NT2/D1 (cell line): ENCODE measurements at regions not wholly inside any gene's neighbourhood (a gene's known extent, or its start where the extent isn't known, plus 50 kb on each side); places are given as distances from the start of the nearest gene placed in this dataset.

Experiments used
- SUZ12 ChIP-seq: IDR thresholded peaks from 2 replicates; pipeline ENCODE4 v1.6.1; 2011; ENCODE audit not compliant: insufficient read length, insufficient read depth; ENCODE audit errors: extremely low read depth
- YY1 ChIP-seq: IDR thresholded peaks from 2 replicates; pipeline ENCODE4 v1.6.1; 2011; ENCODE audit not compliant: insufficient read length, insufficient read depth
- ZNF274 ChIP-seq: IDR thresholded peaks from 2 replicates; pipeline ENCODE4 v1.6.1; 2011; ENCODE audit warnings: mild to moderate bottlenecking, low read depth, low read length

GRCh38 chr16:85426806-85427205, 186.3 kb upstream of the GSE1 start:
- TF ChIP-seq ZNF274 (no peak), YY1 (no peak), SUZ12 (no peak)
